IMR-90 (cell line): ENCODE measurements at regions not wholly inside any gene's neighbourhood (a gene's known extent, or its start where the extent isn't known, plus 50 kb on each side); places are given as distances from the start of the nearest gene placed in this dataset.

ENCODE experiments used
- ATAC-seq: fragments of 200-7000 bp; cut with Tn5 transposase; 2 replicates; pipeline ENCODE4 v1.9.1; 2020; ENCODE audit warnings: low read depth, mild to moderate bottlenecking, moderate library complexity
- BruUV-seq: library from RNA; stranded (reverse); fragments of 400-500 nt; replicated peaks from 2 replicates; lab custom pipeline; 2021; lab: Mats Ljungman, UMichigan
- CTCF ChIA-PET: fragments of 300-600 bp; formaldehyde crosslinking; extraction: SDS; loops from one replicate; lab custom pipeline; 2021; ENCODE audit warnings: antibody characterized with exemption; lab: Yijun Ruan, JAX
- POLR2A ChIA-PET: fragments of 300-600 bp; sonication (Branson Sonifier 250); formaldehyde crosslinking; loops from one replicate; lab custom pipeline; 2022; ENCODE audit warnings: antibody characterized with exemption; ENCODE audit not compliant: unreplicated experiment; lab: Charles Lee
- DNase-seq: peaks from one replicate; pipeline ENCODE4 v3.0.0; 2013
- H2AFZ ChIP-seq: replicated peaks from 2 replicates; pipeline ENCODE3; 2013; ENCODE audit warnings: low read length, mild to moderate bottlenecking; ENCODE audit not compliant: poor library complexity
- H2AK5ac ChIP-seq: 2 replicates; pipeline ENCODE4 v1.6.1; 2013; ENCODE audit warnings: low read depth, low read length, inconsistent platforms
- H2AK9ac ChIP-seq: replicated peaks from 2 replicates; pipeline ENCODE3; 2013; ENCODE audit warnings: mild to moderate bottlenecking, low read depth, low read length, moderate library complexity; ENCODE audit not compliant: poor library complexity
- H2BK120ac ChIP-seq: 2 replicates; pipeline ENCODE4 v1.6.1; 2013; ENCODE audit warnings: low read depth, low read length, inconsistent platforms
- H2BK15ac ChIP-seq: 3 replicates; pipeline ENCODE4 v1.6.1; 2013; ENCODE audit warnings: low read depth, low read length, inconsistent platforms
- H2BK20ac ChIP-seq: 2 replicates; pipeline ENCODE4 v1.6.1; 2013; ENCODE audit warnings: low read depth, mild to moderate bottlenecking, inconsistent platforms, low read length, moderate library complexity
- H2BK5ac ChIP-seq: 2 replicates; pipeline ENCODE4 v1.6.1; 2013; ENCODE audit warnings: mild to moderate bottlenecking, low read depth, low read length, inconsistent platforms; ENCODE audit not compliant: poor library complexity, severe bottlenecking
- H3K14ac ChIP-seq: replicated peaks from 2 replicates; pipeline ENCODE4 v1.6.1; 2013; ENCODE audit warnings: low read depth, low read length, inconsistent platforms
- H3K18ac ChIP-seq: 2 replicates; pipeline ENCODE4 v1.6.1; 2013; ENCODE audit warnings: low read depth, low read length, control low read depth
- H3K23ac ChIP-seq: 2 replicates; pipeline ENCODE4 v1.6.1; 2013; ENCODE audit warnings: low read depth, low read length, inconsistent platforms
- H3K27ac ChIP-seq: 2 replicates; pipeline ENCODE4 v1.5.1; 2013; ENCODE audit warnings: mild to moderate bottlenecking, control low read depth, low read length; ENCODE audit not compliant: insufficient read depth
- H3K27me3 ChIP-seq: 2 replicates; pipeline ENCODE4 v1.6.1; 2013; ENCODE audit warnings: low read length; ENCODE audit not compliant: control insufficient read depth, insufficient read depth
- H3K36me3 ChIP-seq: 2 replicates; pipeline ENCODE4 v1.6.1; 2013; ENCODE audit warnings: low read length, mixed read lengths; ENCODE audit not compliant: control insufficient read depth, insufficient read depth
- H3K4ac ChIP-seq: 2 replicates; pipeline ENCODE4 v1.6.1; 2013; ENCODE audit warnings: low read depth, low read length, inconsistent platforms
- H3K4me1 ChIP-seq: 2 replicates; pipeline ENCODE4 v1.6.1; 2013; ENCODE audit warnings: low read length, mixed read lengths; ENCODE audit not compliant: control insufficient read depth, insufficient read depth
- H3K4me2 ChIP-seq: 2 replicates; pipeline ENCODE4 v1.6.1; 2013; ENCODE audit warnings: low read depth, mild to moderate bottlenecking, control low read depth, low read length, moderate library complexity
- H3K4me3 ChIP-seq: 2 replicates; pipeline ENCODE4 v1.5.1; 2013; ENCODE audit warnings: low read depth, mild to moderate bottlenecking, control low read depth, low read length, moderate library complexity; ENCODE audit not compliant: insufficient read depth
- H3K56ac ChIP-seq: 2 replicates; pipeline ENCODE4 v1.6.1; 2013; ENCODE audit warnings: low read length, inconsistent platforms; ENCODE audit not compliant: insufficient read depth; ENCODE audit errors: extremely low read depth
- H3K79me1 ChIP-seq, 2 experiments: 2 replicates each; pipeline ENCODE4 v1.6.1; 2013; ENCODE audit warnings: low read length in 2 of 2, inconsistent platforms in 1 of 2, low read depth in 1 of 2
- H3K9ac ChIP-seq: 2 replicates; pipeline ENCODE4 v1.6.1; 2013; ENCODE audit warnings: low read depth, low read length, control low read depth
- H3K9me1 ChIP-seq: 2 replicates; pipeline ENCODE4 v1.6.1; 2013; ENCODE audit warnings: low read length, inconsistent platforms; ENCODE audit not compliant: insufficient read depth
- H3K9me3 ChIP-seq: 2 replicates; pipeline ENCODE4 v1.6.1; 2013; ENCODE audit warnings: low read length; ENCODE audit not compliant: control insufficient read depth, insufficient read depth
- H4K20me1 ChIP-seq: 2 replicates; pipeline ENCODE4 v1.6.1; 2013; ENCODE audit warnings: low read length, inconsistent platforms; ENCODE audit not compliant: insufficient read depth
- H4K5ac ChIP-seq: 2 replicates; pipeline ENCODE4 v1.6.1; 2013; ENCODE audit warnings: mild to moderate bottlenecking, low read depth, low read length, control low read depth
- H4K8ac ChIP-seq, 2 experiments: 2 replicates each; pipeline ENCODE4 v1.6.1; 2013; ENCODE audit warnings: low read depth in 2 of 2, low read length in 2 of 2, control low read depth in 1 of 2, inconsistent platforms in 1 of 2
- H4K91ac ChIP-seq: 2 replicates; pipeline ENCODE4 v1.6.1; 2013; ENCODE audit warnings: low read depth, low read length, inconsistent platforms; ENCODE audit not compliant: insufficient read depth
- BHLHE40 ChIP-seq: fragments of 150-350 bp; IDR thresholded peaks from 2 replicates; pipeline ENCODE4 v1.6.1; 2016; ENCODE audit warnings: mild to moderate bottlenecking, low read depth, low read length
- FOS ChIP-seq: fragments of 150-350 bp; IDR thresholded peaks from 2 replicates; pipeline ENCODE4 v1.6.1; 2016; ENCODE audit warnings: low read depth, low read length
- MAFK ChIP-seq: IDR thresholded peaks from 2 replicates; pipeline ENCODE4 v1.6.1; 2012; ENCODE audit warnings: low read depth, low read length, improper control_type of control experiment
- MAZ ChIP-seq: IDR thresholded peaks from 2 replicates; pipeline ENCODE4 v1.6.1; 2012; ENCODE audit warnings: low read depth, mild to moderate bottlenecking, low read length, improper control_type of control experiment, moderate library complexity, borderline replicate concordance
- NFE2L2 ChIP-seq: fragments of 150-350 bp; IDR thresholded peaks from 2 replicates; pipeline ENCODE4 v1.6.1; 2016; ENCODE audit warnings: low read depth, mild to moderate bottlenecking, low read length
- POLR2A ChIP-seq: IDR thresholded peaks from 2 replicates; pipeline ENCODE4 v1.6.1; 2012; ENCODE audit warnings: mild to moderate bottlenecking, low read depth, low read length
- RAD21 ChIP-seq: IDR thresholded peaks from 2 replicates; pipeline ENCODE4 v1.6.1; 2012; ENCODE audit warnings: low read length, improper control_type of control experiment
- RCOR1 ChIP-seq: IDR thresholded peaks from 2 replicates; pipeline ENCODE4 v1.6.1; 2012; ENCODE audit warnings: mild to moderate bottlenecking, low read length, improper control_type of control experiment; ENCODE audit not compliant: insufficient replicate concordance
- WGBS, 2 experiments: methylation state at CpG; one replicate each; pipeline versions ENCODE4 v1.1.5 to v1.1.7; 2013; ENCODE audit warnings: missing lambda C conversion rate in 2 of 2; ENCODE audit not compliant: insufficient read length in 1 of 2; ENCODE audit errors: extremely low coverage in 2 of 2; 5-methylcytosine and 5-hydroxymethylcytosine counted together
- dilution Hi-C: fragments of 300-500 bp; cut with HindIII; formaldehyde crosslinking; loops from one replicate; pipeline ENCODE4 v1.14.3; 2018; ENCODE audit warnings: low sequenced_read_pairs; ENCODE audit not compliant: unreplicated experiment
- in situ Hi-C: fragments of 300-500 bp; cut with MboI; formaldehyde crosslinking; loops from 3 replicates; pipeline ENCODE4 v1.14.3; 2019; ENCODE audit warnings: low sequenced_read_pairs, inconsistent platforms, mixed read lengths
- intact Hi-C: fragments of 100-400 bp; cut with micrococcal nuclease; formaldehyde crosslinking; loops from 2 replicates; pipeline ENCODE4 v1.10.0; 2022
- TF ChIP-seq, protein P1 (sequence below): fragments of 150-350 bp; IDR thresholded peaks from 2 replicates; pipeline ENCODE4 v1.6.1; 2017; ENCODE audit warnings: mild to moderate bottlenecking, antibody characterized with exemption, low read length, low read depth
- TF ChIP-seq, protein P2 (sequence below): fragments of 150-350 bp; IDR thresholded peaks from 2 replicates; pipeline ENCODE4 v1.6.1; 2016; ENCODE audit warnings: low read depth, mild to moderate bottlenecking, low read length, moderate library complexity, borderline replicate concordance
- TF ChIP-seq, protein P3 (sequence below): conservative IDR thresholded peaks from 2 replicates; pipeline ENCODE4 v1.5.1; 2012; ENCODE audit warnings: mild to moderate bottlenecking, low read depth, low read length, improper control_type of control experiment

DNA sequence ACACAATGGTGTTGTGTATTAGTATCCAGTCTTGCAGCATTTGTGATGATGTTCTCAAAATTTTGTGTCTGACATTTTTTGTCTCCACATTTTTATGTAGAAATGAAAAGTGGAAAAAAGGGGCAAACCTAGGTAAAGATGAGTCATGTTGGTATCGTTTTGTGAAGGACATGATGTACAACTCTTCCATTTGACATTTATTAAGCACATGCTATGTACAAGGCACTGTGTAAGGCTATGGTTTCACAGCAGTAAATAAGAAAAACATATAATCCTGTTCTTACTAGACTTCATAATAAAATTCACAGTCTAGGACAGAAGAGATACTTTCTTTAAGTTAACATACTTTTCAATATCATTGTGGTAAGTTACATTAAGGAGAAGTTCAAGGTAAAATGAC is 143.5 kb upstream of the CNTN4 start:
- no peaks in the 10 kb centered on the region for H3K36me3 ChIP-seq
- ATAC-seq, result no peak
- TF ChIP-seq, protein P1, sequence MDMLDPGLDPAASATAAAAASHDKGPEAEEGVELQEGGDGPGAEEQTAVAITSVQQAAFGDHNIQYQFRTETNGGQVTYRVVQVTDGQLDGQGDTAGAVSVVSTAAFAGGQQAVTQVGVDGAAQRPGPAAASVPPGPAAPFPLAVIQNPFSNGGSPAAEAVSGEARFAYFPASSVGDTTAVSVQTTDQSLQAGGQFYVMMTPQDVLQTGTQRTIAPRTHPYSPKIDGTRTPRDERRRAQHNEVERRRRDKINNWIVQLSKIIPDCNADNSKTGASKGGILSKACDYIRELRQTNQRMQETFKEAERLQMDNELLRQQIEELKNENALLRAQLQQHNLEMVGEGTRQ, result no peak
- TF ChIP-seq MAZ (no peak), RCOR1 (no peak), BHLHE40 (no peak), FOS (no peak), POLR2A (no peak), NFE2L2 (no peak), MAFK (no peak), RAD21 (no peak)
- TF ChIP-seq, protein P2, sequence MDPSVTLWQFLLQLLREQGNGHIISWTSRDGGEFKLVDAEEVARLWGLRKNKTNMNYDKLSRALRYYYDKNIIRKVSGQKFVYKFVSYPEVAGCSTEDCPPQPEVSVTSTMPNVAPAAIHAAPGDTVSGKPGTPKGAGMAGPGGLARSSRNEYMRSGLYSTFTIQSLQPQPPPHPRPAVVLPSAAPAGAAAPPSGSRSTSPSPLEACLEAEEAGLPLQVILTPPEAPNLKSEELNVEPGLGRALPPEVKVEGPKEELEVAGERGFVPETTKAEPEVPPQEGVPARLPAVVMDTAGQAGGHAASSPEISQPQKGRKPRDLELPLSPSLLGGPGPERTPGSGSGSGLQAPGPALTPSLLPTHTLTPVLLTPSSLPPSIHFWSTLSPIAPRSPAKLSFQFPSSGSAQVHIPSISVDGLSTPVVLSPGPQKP, result no peak
- TF ChIP-seq, protein P3, sequence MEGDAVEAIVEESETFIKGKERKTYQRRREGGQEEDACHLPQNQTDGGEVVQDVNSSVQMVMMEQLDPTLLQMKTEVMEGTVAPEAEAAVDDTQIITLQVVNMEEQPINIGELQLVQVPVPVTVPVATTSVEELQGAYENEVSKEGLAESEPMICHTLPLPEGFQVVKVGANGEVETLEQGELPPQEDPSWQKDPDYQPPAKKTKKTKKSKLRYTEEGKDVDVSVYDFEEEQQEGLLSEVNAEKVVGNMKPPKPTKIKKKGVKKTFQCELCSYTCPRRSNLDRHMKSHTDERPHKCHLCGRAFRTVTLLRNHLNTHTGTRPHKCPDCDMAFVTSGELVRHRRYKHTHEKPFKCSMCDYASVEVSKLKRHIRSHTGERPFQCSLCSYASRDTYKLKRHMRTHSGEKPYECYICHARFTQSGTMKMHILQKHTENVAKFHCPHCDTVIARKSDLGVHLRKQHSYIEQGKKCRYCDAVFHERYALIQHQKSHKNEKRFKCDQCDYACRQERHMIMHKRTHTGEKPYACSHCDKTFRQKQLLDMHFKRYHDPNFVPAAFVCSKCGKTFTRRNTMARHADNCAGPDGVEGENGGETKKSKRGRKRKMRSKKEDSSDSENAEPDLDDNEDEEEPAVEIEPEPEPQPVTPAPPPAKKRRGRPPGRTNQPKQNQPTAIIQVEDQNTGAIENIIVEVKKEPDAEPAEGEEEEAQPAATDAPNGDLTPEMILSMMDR, result no peak
- CTCF ChIA-PET, result no interaction called here
- no peak overlapping the region for H2BK5ac ChIP-seq
- H3K14ac ChIP-seq, result no peak overlapping the region
- no peak overlapping the region for H3K18ac ChIP-seq
- no peak overlapping the region for H3K9ac ChIP-seq
- H4K20me1 ChIP-seq, result no peaks in the 10 kb centered on the region
- no peak overlapping the region for H4K5ac ChIP-seq
- H2AK5ac ChIP-seq, result no peak overlapping the region
- no peak overlapping the region for H3K4ac ChIP-seq
- no peaks in the 10 kb centered on the region for H3K4me1 ChIP-seq
- no peak overlapping the region for H2AFZ ChIP-seq
- no peak overlapping the region for H3K4me2 ChIP-seq
- intact Hi-C loops (no loop called here), in situ Hi-C loops (no loop called here), dilution Hi-C loops (no loop called here)
- no peak overlapping the region for H4K91ac ChIP-seq
- H2BK15ac ChIP-seq, result no peak overlapping the region
- POLR2A ChIA-PET, result no interaction called here
- H3K4me3 ChIP-seq, result no peak overlapping the region
- H2AK9ac ChIP-seq, result no peak overlapping the region
- no peaks in the 10 kb centered on the region for H3K79me1 ChIP-seq
- H3K9me3 ChIP-seq, result peaks cover 10% of the 10 kb centered on the region
- no peak overlapping the region for H3K23ac ChIP-seq
- H3K56ac ChIP-seq, result no peak overlapping the region
- no peak overlapping the region for H4K8ac ChIP-seq
- no peaks in the 10 kb centered on the region for H3K27me3 ChIP-seq
- DNase-seq, result no peak
- no peak overlapping the region for H2BK20ac ChIP-seq
- no CpG with 5 or more reads among the region's 1 CpG for WGBS, 2 experiments
- no TSS peak for BruUV-seq
- H3K9me1 ChIP-seq, result no peaks in the 10 kb centered on the region
- H3K27ac ChIP-seq, result no peak overlapping the region
- no peak overlapping the region for H2BK120ac ChIP-seq
